ENCODE measurements at regions not wholly inside any gene's neighbourhood (a gene's known extent, or its start where the extent isn't known, plus 50 kb on each side); places are given as distances from the start of the nearest gene placed in this dataset.
A peak's percentile ranks its signal among the peaks of the same experiment; 100 is the strongest.

GRCh38 chr2:117621326-117621725 lies 193.2 kb upstream of the DDX18 start:
- Histone ChIP-seq H3K27ac (ENCODE audit: low read depth, low read length) (no peak overlapping the region), H3K56ac (replicated peaks; ENCODE audit: insufficient read length, low read depth, low read length) (no peak overlapping the region), H2BK15ac (ENCODE audit: low read length) (no peak overlapping the region), H3K79me1 (ENCODE audit: low read depth, low read length) (no peaks in the 10 kb centered on the region), H3K4me1 (replicated peaks in 1 of 4; ENCODE audit: control insufficient read depth in 3 of 4, insufficient read depth in 4 of 4, low read length in 3 of 4) (peaks cover 0 to 5% (median 1%) of the 10 kb centered on the region in 4 experiments; a peak in 3 of 7 replicates), H3K79me2 (ENCODE audit: control insufficient read depth in 1 of 2, insufficient read depth in 2 of 2, low read length in 2 of 2) (no peaks in the 10 kb centered on the region; a peak in 1 of 4 replicates), H2AK5ac (ENCODE audit: low read depth, low read length) (no peak overlapping the region), H3K23me2 (ENCODE audit: low read depth, low read length) (no peaks in the 10 kb centered on the region), H4K5ac (ENCODE audit: insufficient read length, low read depth, low read length) (no peak overlapping the region), H3K4me2 (ENCODE audit: insufficient read depth in 1 of 2, low read depth in 2 of 2, low read length in 2 of 2) (peak overlapping the region in 1 of 2 experiments; percentile 78; a peak in 1 of 4 replicates), H2BK120ac (replicated peaks; ENCODE audit: low read depth, low read length) (no peak overlapping the region), H2BK5ac (ENCODE audit: low read depth, low read length) (no peak overlapping the region), H3K4me3 (ENCODE audit: extremely low read depth in 1 of 4, insufficient read depth in 2 of 4, low read depth in 3 of 4, low read length in 4 of 4) (peak overlapping the region in 1 of 4 experiments; percentile 59; a peak in 1 of 8 replicates), H2AFZ (ENCODE audit: low read length) (no peak overlapping the region), H3K9ac (replicated peaks in 1 of 4; ENCODE audit: extremely low read depth in 1 of 4, low read depth in 3 of 4, low read length in 3 of 4) (no peak overlapping the region), H4K8ac (ENCODE audit: extremely low read depth, insufficient read depth, low read length) (no peak overlapping the region), H4K20me1 (replicated peaks in 1 of 2; ENCODE audit: control insufficient read depth in 1 of 2, insufficient read depth in 2 of 2, low read length in 2 of 2) (no peaks in the 10 kb centered on the region), H2BK20ac (ENCODE audit: low read length) (no peak overlapping the region), H3K4ac (replicated peaks; ENCODE audit: insufficient read length, low read depth, low read length) (no peak overlapping the region), H3K14ac (ENCODE audit: insufficient read length) (no peak overlapping the region), H3K23ac (ENCODE audit: insufficient read length) (no peak overlapping the region), H3K36me3 (ENCODE audit: control insufficient read depth in 2 of 4, insufficient read depth in 4 of 4, low read length in 3 of 4) (no peaks in the 10 kb centered on the region), H3K27me3 (replicated peaks in 1 of 4; ENCODE audit: control insufficient read depth in 3 of 4, extremely low read depth in 1 of 4, insufficient read depth in 3 of 4, low read length in 3 of 4) (no peaks in the 10 kb centered on the region), H3K18ac (ENCODE audit: extremely low read depth, low read length) (no peak overlapping the region), H4K91ac (replicated peaks; ENCODE audit: insufficient read length, low read length) (no peak overlapping the region), H2BK12ac (ENCODE audit: low read depth, low read length) (no peak overlapping the region), H3K9me3 (ENCODE audit: insufficient read depth in 2 of 2, low read depth in 1 of 2, low read length in 1 of 2) (no peaks in the 10 kb centered on the region)
- ChIA-PET CTCF (ENCODE audit: partially characterized antibody) (no interaction called here), POLR2A (ENCODE audit: partially characterized antibody) (no interaction called here)
- FAIRE-seq, result no peak
- no peak for TF ChIP-seq TAF1 (IDR thresholded peaks at IDR 0.05; ENCODE audit: low read depth, low read length)
- TF ChIP-seq TAF7 (optimal IDR thresholded peaks at IDR 0.05; ENCODE audit: borderline replicate concordance, low read depth, low read length), result no peak
- TF ChIP-seq GTF2F1 (IDR thresholded peaks at IDR 0.05; ENCODE audit: borderline replicate concordance, low read depth, low read length), result no peak
- no peak for TF ChIP-seq SRF (IDR thresholded peaks at IDR 0.05; ENCODE audit: low read depth, low read length)
- TF ChIP-seq TCF12 (IDR thresholded peaks at IDR 0.05; ENCODE audit: low read depth, low read length), result no peak
- no peak for TF ChIP-seq ATF3 (IDR thresholded peaks at IDR 0.05; ENCODE audit: insufficient read depth, low read depth, low read length)
- TF ChIP-seq SUZ12 (IDR thresholded peaks at IDR 0.05; ENCODE audit: low read length), result no peak
- TF ChIP-seq BCL11A (IDR thresholded peaks at IDR 0.05; ENCODE audit: low read depth in 2 of 2, low read length in 2 of 2), result no peak
- DNase-seq (ENCODE audit: low read depth in 1 of 2, low spot score in 2 of 2), result no peak
